GM12874 (cell line): ENCODE measurements at regions not wholly inside any gene's neighbourhood (a gene's known extent, or its start where the extent isn't known, plus 50 kb on each side); places are given as distances from the start of the nearest gene placed in this dataset.

Experiments
- TF ChIP-seq, protein P1 (sequence below): IDR thresholded peaks from 2 replicates; pipeline ENCODE4 v1.5.1; 2011; ENCODE audit warnings: low read depth, mild to moderate bottlenecking, control low read depth, low read length, moderate library complexity; ENCODE audit not compliant: insufficient read depth

DNA sequence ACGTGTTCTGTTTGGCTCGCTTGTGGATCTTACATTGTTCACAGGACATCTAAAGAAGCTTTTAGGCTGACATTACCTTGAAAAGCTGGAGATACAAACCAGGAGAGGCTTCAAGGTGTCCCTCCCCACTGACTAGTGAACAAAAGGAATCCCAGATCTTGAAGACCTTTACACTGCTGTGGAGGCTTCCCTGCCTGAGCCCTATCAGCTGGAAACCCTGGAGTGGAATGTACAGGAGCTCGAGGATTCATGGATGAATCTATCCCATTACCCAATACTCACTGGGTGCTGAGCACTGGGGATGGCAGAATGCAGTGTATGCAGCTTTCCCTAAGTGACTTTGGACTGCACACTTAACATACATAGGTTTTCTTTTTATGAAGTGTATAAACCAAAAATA, 82.3 kb upstream of the MFGE8 start:
- TF ChIP-seq, protein P1, sequence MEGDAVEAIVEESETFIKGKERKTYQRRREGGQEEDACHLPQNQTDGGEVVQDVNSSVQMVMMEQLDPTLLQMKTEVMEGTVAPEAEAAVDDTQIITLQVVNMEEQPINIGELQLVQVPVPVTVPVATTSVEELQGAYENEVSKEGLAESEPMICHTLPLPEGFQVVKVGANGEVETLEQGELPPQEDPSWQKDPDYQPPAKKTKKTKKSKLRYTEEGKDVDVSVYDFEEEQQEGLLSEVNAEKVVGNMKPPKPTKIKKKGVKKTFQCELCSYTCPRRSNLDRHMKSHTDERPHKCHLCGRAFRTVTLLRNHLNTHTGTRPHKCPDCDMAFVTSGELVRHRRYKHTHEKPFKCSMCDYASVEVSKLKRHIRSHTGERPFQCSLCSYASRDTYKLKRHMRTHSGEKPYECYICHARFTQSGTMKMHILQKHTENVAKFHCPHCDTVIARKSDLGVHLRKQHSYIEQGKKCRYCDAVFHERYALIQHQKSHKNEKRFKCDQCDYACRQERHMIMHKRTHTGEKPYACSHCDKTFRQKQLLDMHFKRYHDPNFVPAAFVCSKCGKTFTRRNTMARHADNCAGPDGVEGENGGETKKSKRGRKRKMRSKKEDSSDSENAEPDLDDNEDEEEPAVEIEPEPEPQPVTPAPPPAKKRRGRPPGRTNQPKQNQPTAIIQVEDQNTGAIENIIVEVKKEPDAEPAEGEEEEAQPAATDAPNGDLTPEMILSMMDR: no peak

DNA sequence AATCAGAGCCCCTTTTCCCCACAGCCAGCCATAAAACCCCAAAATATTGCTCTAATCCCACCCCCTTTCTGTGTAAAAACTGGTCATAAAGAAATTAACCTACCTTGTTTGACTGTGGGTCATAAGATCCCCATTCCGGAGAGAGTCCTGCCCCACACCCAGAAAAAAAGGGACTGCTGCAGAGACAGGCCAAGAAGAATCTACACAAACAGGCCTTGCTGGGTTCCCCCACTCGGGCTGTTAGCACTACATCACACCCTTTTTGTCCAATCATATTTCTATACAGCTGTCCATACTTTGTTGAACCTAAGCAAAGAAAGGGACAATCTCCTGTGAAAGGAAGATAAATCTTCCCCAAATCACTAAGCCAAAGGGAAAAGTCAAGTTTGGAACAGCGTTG, 84.4 kb upstream of the MFGE8 start:
- TF ChIP-seq, protein P1: no peak

DNA sequence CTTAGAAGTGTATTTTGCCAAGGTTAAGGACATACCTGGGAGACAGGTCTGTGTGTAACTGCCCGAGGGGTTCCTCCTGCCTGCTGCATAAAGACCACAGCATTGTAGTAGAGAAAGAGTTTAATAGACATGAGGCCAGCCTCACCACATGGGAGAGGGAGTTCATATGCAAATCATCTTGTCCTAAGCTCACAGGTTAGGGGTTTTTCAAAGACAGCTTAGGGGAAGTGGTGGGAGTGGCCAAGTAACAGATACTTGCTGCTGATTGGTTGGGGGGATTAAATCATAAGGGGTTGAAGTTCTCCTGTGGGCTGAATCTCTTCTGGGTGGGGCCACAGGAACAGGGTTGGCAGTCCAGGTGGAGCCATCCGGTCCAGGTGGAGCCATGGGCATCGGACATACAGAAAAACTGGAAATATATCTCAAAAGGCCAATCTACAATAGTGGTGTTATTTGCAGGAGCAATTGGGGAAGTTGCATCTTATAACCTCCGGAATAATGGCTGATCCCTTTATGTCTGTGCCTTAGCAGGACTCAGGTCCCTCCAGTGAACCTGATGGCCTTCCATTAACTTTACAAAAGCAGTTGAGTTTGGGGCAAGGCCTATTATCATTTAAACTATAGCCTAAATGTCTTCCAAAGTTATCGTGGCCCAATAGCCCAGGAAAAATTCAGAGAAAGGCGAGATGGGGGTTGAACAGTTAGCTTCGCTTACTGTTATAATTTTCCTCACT, 86.0 kb upstream of the MFGE8 start:
- TF ChIP-seq, protein P1: no peak

DNA sequence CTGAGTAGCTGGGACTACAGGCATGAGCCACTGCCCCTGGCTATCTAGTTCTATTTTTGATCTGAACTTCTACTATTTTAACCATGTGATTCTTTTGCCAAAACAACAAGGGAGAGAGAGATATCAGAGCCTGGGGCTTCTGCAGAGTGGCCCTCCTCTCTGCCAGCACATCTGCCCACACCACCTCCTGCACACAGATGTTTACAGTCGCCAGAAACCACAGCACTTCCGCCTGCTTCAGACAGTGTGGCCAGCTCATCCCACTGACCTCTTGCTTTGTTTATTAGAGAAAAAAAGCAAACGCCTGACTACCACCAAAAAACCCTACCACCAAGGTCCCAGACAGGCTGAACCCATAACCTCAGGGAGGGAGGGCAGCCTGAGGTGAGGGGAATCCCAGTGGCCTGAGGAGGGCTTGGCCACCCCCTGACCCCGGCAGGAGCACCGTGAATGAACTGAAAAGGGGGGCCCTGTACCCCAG, 85.9 kb upstream of the ABHD2 start:
- TF ChIP-seq, protein P1: no peak

DNA sequence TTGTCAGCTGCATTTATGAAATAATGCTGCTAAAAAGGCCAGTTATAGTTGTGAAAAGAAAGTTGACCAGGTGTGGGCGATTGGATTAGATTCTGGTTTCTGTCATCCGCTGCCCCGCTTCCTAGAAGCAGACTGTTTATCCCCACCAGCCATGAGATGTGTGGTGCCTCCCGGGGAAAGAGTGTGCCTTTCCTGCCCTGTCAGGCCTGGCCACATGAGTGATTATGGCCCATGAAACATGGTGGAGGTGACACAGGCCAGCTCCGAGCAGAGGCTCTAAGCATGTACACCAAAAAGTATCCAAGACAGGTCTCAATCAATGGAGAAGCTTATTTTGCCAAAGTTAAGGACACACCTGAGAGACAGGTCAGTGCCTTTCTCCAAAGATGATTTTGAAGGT, 85.4 kb upstream of the ABHD2 start:
- TF ChIP-seq, protein P1: no peak

DNA sequence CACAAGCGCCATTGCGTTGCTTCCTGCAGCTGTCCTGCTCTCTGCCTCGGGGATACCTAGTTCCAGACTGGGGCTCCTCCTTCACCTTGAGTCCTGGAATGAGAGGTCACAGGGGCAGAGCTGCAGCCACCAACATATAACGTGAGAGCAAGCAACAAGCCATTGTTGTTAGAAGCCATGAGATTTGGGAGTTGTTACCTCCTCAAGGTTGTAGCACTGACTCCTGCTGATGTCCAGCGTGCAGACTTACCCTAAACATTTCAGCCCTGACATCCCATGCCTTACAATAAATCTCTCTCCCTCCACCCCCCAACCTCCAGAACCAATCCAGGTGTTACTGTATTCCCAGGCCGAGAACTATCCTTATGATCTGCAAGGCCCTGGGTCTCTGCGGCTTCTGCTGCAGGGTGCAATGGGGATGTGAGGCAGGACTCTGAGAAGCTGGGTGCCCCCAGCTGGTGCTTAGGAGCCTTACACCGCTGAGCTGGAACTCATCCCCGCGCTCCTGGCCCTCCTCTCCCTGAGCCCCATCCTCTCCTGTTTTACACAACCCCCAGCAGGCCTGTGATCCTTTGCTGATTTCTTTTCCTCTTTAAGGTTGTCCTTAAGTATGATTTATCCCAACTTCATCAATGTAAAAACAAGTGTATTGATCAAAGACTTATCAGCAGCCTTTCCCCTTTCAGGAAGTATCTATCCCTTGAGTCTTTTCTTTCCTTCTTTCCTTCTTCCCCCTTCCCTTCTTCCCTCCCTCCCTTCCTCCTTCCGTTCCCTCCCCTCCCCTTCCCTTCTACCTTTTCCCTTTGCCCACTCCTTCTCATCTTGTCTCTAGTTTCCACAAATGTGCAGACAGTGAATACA, 84.2 kb upstream of the ABHD2 start:
- TF ChIP-seq, protein P1: peak; percentile 43

DNA sequence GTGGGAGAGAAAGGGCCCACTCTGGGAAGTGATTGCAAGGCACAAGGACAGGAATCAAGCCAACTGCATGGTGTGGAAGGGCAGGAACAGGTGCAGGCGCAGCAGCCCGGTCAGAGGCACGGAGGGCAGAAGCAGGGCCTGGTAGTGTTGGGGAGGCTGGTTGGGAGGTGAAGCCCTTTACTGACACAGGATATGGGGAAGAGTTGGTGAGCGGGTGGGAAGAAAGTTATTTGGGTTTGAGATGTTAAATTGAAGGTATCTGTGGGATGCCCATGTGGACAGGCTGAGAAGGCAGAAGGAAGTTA, 83.6 kb upstream of the ABHD2 start:
- TF ChIP-seq, protein P1: no peak
